ENCODE measurements at regions not wholly inside any gene's neighbourhood (a gene's known extent, or its start where the extent isn't known, plus 50 kb on each side); places are given as distances from the start of the nearest gene placed in this dataset.
"Not testable (repeated sequence)": the region's sequence is repeated elsewhere in the genome, so short reads cannot be mapped to it uniquely, and the experiment has no call there.

DNA sequence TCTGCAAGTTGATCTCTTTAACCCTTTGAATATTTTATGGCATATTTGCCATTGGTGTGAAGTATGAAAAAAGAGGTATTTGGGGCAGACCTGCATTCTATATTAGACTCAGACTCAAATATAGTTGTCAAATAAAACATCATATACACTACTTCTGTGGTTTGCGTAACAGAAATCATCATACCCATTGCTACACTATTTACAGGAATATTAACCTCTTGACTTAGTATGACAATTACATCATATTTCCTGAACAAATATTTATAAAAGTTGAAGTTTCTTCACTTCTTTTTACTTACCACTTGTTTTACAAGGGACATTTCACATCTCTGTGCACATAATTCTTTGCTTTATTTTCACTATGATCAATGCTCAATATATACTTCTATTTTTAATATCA lies 206.0 kb downstream of the HAO1 start:
- DNase-seq, result no peak

GRCh38 chr20:7736336-7736735 lies 203.9 kb downstream of the HAO1 start:
- no peak for DNase-seq

DNA sequence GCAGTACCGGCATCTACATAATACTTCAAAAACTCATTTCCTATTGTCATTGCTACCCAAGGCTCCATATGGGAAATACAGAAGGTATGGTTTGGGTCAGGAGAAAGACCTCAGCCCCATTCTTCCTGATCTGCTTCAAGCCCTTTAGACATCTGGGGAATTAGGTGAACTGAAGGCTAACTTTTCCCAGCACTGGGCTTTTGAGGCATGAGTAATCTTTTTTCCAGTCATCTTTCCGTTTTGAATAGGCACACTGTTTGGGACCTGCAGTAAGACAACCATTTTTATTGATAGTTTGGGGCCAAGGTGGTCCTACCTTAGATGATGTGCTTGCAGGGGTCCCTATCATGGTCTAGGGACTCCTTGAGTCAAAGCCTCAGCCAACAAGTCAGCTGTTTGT lies 198.4 kb downstream of the HAO1 start:
- DNase-seq, result no peak

DNA sequence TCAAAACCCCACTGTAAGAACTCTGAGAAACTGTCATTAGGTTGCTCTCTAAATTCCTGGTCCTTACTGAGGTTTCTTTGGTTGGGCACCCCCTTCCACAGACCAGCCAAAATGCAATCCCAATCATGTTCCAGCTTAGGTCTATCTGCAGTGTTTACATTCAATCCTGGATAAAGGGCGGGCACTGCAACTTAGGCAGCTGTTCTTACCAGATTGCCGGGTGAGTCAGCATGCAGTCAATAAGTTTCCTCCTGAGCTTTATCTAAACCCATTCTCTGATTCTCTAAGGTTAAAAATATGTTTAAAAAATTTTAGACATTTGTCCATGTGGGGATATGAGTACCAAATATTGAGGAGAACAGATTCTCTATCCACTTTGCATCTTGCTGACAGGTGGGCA lies 197.8 kb downstream of the HAO1 start:
- peak; percentile 72 to 80 for DNase-seq

DNA sequence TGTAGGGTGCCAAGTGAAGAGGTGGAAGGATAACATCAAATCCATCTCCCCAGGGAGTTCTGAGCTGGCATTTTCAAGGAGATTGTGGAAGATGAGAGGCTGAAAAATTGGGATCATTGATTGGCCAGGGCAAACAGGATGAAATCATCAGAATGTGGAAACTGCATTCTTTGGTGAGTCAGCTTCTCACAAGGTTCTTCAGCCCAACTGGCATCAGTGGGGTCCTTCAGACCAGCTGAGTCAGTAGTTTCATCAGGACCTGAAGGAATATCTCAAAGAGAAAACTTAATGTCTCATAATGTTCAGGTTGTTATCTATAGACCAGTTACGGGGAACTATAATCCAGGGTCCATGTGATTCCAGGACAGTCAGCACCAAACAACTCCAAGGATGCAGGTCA lies 195.8 kb downstream of the HAO1 start:
- DNase-seq, result no peak

GRCh38 chr20:7748624-7749023 lies 191.6 kb downstream of the HAO1 start:
- no peak for DNase-seq

DNA sequence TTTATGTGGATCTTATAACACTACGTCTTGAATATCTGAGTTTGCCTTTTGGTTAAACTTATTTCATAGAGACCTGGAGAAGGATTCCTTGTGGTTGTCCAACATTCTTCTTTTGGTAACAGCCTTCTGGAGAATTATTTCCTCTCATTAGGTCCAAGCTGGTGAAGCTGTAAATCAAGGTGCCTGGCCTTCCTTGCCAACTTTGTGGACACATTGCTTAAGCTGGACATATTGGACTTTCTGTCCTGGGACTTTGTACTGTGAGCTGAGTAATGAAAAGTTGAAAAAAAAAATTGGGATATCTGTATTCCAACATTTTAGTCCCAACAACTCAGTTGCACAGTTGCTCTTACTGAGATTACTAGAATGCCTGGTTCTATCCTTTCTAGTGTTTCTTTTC lies 186.2 kb downstream of the HAO1 start:
- DNase-seq, result no peak

DNA sequence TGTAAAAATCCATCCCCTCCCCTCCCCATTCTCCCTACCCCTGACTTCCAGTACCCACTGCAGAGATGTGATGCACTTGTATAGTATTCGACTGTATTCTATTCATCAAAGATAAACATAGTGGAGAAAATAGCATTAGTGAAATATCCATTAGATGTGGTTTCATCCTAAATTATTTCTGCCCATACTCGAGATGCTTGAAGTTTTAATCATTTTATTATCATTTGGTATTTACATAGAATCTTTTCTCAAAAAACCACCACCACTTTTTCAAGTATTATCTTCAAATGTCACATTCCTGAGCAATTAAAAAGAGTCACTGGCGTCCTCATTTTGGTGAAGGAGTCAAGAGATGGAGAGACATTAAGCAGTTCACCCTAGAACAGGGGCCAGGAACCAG lies 181.9 kb downstream of the HAO1 start:
- no peak for DNase-seq

- DNase-seq, result no peak
These were observed 179.8 kb downstream of the HAO1 start for GRCh38 chr20:7760247-7761031.

DNA sequence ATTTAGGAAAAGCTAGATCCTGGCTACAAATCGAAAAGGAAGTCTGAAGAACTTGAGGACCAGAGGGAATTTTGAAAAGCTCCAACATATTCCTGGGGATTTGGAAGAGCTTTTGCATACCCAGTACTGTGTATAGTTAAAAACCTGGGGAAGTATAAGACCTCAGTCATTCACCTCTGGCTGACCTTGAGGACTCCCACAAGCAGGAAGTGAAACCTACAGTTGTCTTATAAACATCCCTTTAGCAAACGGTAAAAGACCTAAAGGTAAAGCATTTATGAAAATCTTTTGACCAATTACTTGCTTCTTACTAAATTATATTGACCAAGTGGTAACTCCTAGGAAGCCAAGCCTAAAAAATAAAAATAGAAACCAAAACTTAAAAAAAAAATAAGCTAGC lies 175.0 kb downstream of the HAO1 start:
- DNase-seq, result no peak

- peak; percentile 21 to 51 for DNase-seq
These were observed 170.2 kb downstream of the HAO1 start for GRCh38 chr20:7770046-7770445.

GRCh38 chr20:7770578-7770977 lies 169.7 kb downstream of the HAO1 start:
- DNase-seq, result peak; percentile 92 to 95

DNA sequence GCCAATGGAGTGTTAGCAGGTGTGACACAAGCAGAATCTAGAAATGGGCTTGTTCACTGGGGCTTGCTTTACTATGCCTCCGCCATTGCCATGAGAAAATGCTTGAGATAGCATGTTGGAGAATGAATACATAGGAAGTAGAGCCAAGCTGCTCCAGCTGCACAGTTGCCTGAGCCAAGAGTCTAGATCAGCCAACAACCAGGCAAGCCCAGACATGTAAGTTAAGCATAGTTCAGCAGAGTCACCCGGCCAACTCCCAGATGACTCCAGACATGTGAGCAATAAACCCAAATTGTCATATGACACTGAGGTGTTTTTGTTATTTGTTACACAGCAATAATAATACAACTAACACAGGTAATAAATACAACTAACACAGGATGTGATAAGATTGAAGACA lies 167.9 kb downstream of the HAO1 start:
- peak; percentile 54 to 78 for DNase-seq

DNA sequence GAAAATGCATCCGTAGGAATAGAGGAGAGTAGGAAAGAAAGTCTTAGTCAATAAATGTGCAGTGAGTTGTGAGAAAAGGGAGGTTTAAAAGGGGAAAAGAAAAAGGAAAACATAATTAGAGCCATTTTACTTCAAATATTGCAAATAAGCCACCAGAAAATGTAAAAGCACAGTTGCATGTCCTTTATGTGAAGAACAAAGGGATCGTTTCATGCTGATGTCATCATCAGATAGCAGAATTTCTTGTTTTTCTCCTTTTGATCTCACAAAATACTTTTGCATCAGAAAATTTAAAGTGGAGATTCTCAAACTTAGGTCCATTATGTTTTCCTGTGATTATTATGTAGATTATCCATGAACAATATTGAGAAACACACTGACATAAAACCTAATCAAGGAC lies 166.7 kb downstream of the HAO1 start:
- DNase-seq, result no peak

DNA sequence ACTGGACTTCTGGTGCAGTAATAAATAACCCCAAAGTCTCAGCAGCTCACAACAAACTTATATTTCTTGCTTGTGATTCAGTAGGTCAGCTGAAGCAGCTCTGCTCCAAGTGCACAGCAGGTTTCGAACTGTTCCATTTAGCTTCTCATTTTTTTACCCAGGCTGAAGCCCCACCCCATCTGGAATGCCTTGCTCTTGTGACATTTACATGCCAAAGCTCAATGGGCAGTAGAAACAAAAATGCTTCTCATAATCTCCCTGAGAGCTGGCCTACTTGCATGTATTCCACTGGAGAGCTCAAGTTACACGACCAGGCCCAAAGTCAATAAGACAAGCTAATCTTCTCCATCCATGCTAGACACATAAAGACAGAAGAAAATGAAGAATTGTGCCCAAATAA lies 165.2 kb downstream of the HAO1 start:
- DNase-seq, result peak in 1 of 2 experiments; percentile 10

- DNase-seq, result no peak
These were observed 164.1 kb downstream of the HAO1 start for GRCh38 chr20:7776148-7776547.

GRCh38 chr20:7790189-7790588 lies 150.1 kb downstream of the HAO1 start:
- no peak for DNase-seq

GRCh38 chr20:7792150-7792869 lies 147.9 kb downstream of the HAO1 start:
- DNase-seq, result peak in 1 of 2 experiments; percentile 27

GRCh38 chr20:7798176-7798575 lies 142.1 kb downstream of the HAO1 start:
- DNase-seq, result no peak

DNA sequence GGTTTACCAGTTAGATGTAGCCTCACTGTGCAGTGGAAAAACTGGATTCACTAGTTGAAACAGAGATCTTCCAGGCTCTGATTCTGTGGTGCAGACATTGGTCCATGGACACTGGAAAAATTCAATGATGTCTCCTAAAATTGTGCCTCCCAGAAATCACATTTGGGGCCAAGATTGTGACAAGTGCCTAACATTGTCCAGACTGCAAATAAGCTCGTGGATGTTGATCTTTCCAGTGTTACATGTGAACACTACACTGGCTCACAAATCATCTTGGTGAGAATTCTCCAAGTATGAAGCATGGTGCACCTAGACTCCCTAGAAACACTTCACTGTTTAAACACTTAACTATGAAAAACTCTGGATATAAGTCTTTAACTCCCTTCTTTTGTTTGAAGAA lies 140.4 kb downstream of the HAO1 start:
- DNase-seq, result no peak

- not testable (repeated sequence) for DNase-seq
These were observed 136.7 kb downstream of the HAO1 start for GRCh38 chr20:7803411-7804151.

GRCh38 chr20:7806831-7807230 lies 133.4 kb downstream of the HAO1 start:
- no peak for DNase-seq

- DNase-seq, result no peak
These were observed 123.0 kb downstream of the HAO1 start for GRCh38 chr20:7817286-7817685.

GRCh38 chr20:7818477-7818876 lies 121.8 kb downstream of the HAO1 start:
- no peak for DNase-seq

Measured in SHP77 (cell line).